Fibroblast of pulmonary artery (primary cell): ENCODE measurements at regions not wholly inside any gene's neighbourhood (a gene's known extent, or its start where the extent isn't known, plus 50 kb on each side); places are given as distances from the start of the nearest gene placed in this dataset.

Experiments
- DNase-seq: peaks from one replicate; pipeline ENCODE4 v3.0.0-alpha.2; 2010; ENCODE audit warnings: low read depth
- H3K4me3 ChIP-seq: replicated peaks from 2 replicates; pipeline ENCODE4 v1.5.1; 2011; ENCODE audit warnings: low read depth, mild to moderate bottlenecking, control low read depth, low read length, moderate library complexity
- CTCF ChIP-seq: IDR thresholded peaks from 2 replicates; pipeline ENCODE4 v1.5.1; 2011; ENCODE audit warnings: mild to moderate bottlenecking, control low read depth, low read length, inconsistent platforms; ENCODE audit errors: missing control alignments

- no peak for TF ChIP-seq CTCF
- no peak for DNase-seq
- no peak overlapping the region for H3K4me3 ChIP-seq
Measured at GRCh38 chr16:5979905-5980550, 882.4 kb upstream of the EEF2KMT start.

GRCh38 chr16:5977329-5977728 lies 879.7 kb upstream of the EEF2KMT start:
- no peak overlapping the region for H3K4me3 ChIP-seq
- DNase-seq = no peak
- TF ChIP-seq CTCF = no peak

- H3K4me3 ChIP-seq = no peak overlapping the region
- TF ChIP-seq CTCF = no peak
- DNase-seq = no peak
Measured at GRCh38 chr16:5972747-5973146, 875.2 kb upstream of the EEF2KMT start.

- DNase-seq = no peak
- TF ChIP-seq CTCF = no peak
- H3K4me3 ChIP-seq = no peak overlapping the region
Measured at GRCh38 chr16:5971924-5972323, 874.3 kb upstream of the EEF2KMT start.

- no peak for TF ChIP-seq CTCF
Measured at GRCh38 chr16:5971106-5971505, 873.5 kb upstream of the EEF2KMT start.

GRCh38 chr16:5966004-5966403 lies 868.4 kb upstream of the EEF2KMT start:
- DNase-seq = no peak
- TF ChIP-seq CTCF = no peak
- H3K4me3 ChIP-seq = no peak overlapping the region

More at GRCh38 chr16:5971106-5971505, 873.5 kb upstream of the EEF2KMT start:
- no peak overlapping the region for H3K4me3 ChIP-seq
- DNase-seq = no peak

GRCh38 chr16:5965321-5965720 lies 867.7 kb upstream of the EEF2KMT start:
- no peak for TF ChIP-seq CTCF
- no peak for DNase-seq
- H3K4me3 ChIP-seq = no peak overlapping the region
